ENCODE measurements at regions not wholly inside any gene's neighbourhood (a gene's known extent, or its start where the extent isn't known, plus 50 kb on each side); places are given as distances from the start of the nearest gene placed in this dataset.

DNA sequence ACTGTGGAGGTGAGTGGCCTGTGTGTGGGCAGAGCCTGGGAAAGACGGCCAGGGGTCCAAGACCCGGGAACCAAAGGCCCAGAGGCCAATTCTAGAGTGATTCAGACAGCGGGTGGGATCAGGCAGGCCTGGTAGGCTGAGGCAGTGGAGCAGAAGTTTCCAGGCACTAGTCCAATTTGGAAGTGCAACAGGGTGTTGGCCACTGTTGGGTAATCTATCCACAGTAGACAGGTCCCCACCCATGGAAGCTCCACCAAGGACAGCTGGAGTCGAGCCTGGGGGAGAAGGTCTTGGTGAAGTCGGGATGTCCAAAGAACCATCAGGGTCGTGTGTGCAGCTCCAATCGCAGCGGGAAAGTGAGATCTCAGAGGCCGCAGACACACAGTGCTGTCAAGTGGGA is 125.8 kb upstream of the COPS8 start:
- no peak for TF ChIP-seq SUZ12 (IDR thresholded peaks at IDR 0.05; ENCODE audit: extremely low read depth, insufficient read depth, insufficient read length)
- no peak for TF ChIP-seq YY1 (IDR thresholded peaks at IDR 0.05; ENCODE audit: insufficient read depth, insufficient read length)

All from NT2/D1 (cell line).